ENCODE measurements at regions not wholly inside any gene's neighbourhood (a gene's known extent, or its start where the extent isn't known, plus 50 kb on each side); places are given as distances from the start of the nearest gene placed in this dataset.

GRCh38 chr13:61761690-61762089 lies 346.0 kb upstream of the PCDH20 start:
- WGBS (ENCODE audit: extremely low coverage, insufficient read length, low lambda C conversion rate) = no CpG with 5 or more reads among the region's 1 CpG

More at GRCh38 chr13:61761690-61762089, 346.0 kb upstream of the PCDH20 start:
- Histone ChIP-seq H2AFZ (ENCODE audit: low read length) (no peak overlapping the region), H3K23ac (ENCODE audit: insufficient read length, low read depth, low read length) (no peak overlapping the region), H2BK20ac (ENCODE audit: low read depth, low read length, poor library complexity, severe bottlenecking) (no peak overlapping the region), H4K91ac (ENCODE audit: insufficient read length, low read depth, low read length) (no peak overlapping the region), H2BK5ac (ENCODE audit: insufficient read length, low read length) (no peak overlapping the region), H2BK12ac (ENCODE audit: insufficient read length, low read depth, low read length) (no peak overlapping the region), H2AK5ac (ENCODE audit: insufficient read length, low read length) (no peak overlapping the region), H3K4ac (ENCODE audit: low read depth, low read length) (no peak overlapping the region), H4K8ac (replicated peaks; ENCODE audit: insufficient read length, low read depth, low read length) (no peak overlapping the region), H2BK15ac (ENCODE audit: low read depth, low read length) (no peak overlapping the region), H3K27me3 (ENCODE audit: insufficient read depth, low read length) (no peaks in the 10 kb centered on the region), H3K4me2 (ENCODE audit: insufficient read depth, insufficient read length, low read length) (no peak overlapping the region), H3K79me2 (ENCODE audit: insufficient read depth, low read length) (no peaks in the 10 kb centered on the region), H3K18ac (ENCODE audit: insufficient read length, low read depth, low read length) (no peak overlapping the region), H3K23me2 (ENCODE audit: insufficient read length, low read depth, low read length, poor library complexity, severe bottlenecking) (no peaks in the 10 kb centered on the region), H3K9me3 (ENCODE audit: control insufficient read depth, low read depth, low read length) (no peaks in the 10 kb centered on the region), H4K5ac (ENCODE audit: insufficient read length, low read depth, low read length) (no peak overlapping the region), H3K9ac (ENCODE audit: extremely low read depth, insufficient read length, low read length) (no peak overlapping the region), H3K56ac (ENCODE audit: insufficient read length, low read depth, low read length) (no peak overlapping the region), H2BK120ac (ENCODE audit: low read depth, low read length, poor library complexity, severe bottlenecking) (no peak overlapping the region), H3K4me1 (ENCODE audit: insufficient read depth, low read length) (no peaks in the 10 kb centered on the region), H3K27ac (ENCODE audit: insufficient read length, low read depth, low read length) (no peak overlapping the region), H3K14ac (ENCODE audit: insufficient read depth, low read length) (no peak overlapping the region), H3T11ph (ENCODE audit: low read length) (no peak overlapping the region), H3K79me1 (ENCODE audit: insufficient read depth, low read depth, low read length, poor library complexity, severe bottlenecking) (no peaks in the 10 kb centered on the region), H4K20me1 (ENCODE audit: control insufficient read depth, insufficient read depth, insufficient read length) (no peaks in the 10 kb centered on the region)
- peaks cover 0 to 2% (median 0%) of the 10 kb centered on the region in 3 experiments; a peak in 2 of 7 replicates for H3K36me3 Mint-ChIP-seq (ENCODE audit: insufficient read depth in 1 of 3, low read depth in 3 of 3)
- no peak overlapping the region for H3K4me3 Mint-ChIP-seq
- no peak for TF ChIP-seq CTCF (conservative IDR thresholded peaks at IDR 0.05)
- DNase-seq = no peak
- no peaks in the 10 kb centered on the region; the same call in 1 of the 2 replicates for H3K27me3 Mint-ChIP-seq (ENCODE audit: low read depth)
- no peak overlapping the region for H3K27ac Mint-ChIP-seq
- H3K9me3 Mint-ChIP-seq = peaks cover 0 to 2% of the 10 kb centered on the region in 2 experiments; a peak in 2 of 5 replicates
- H3K4me1 Mint-ChIP-seq = no peaks in the 10 kb centered on the region
